HepG2 (cell line): ENCODE measurements at regions not wholly inside any gene's neighbourhood (a gene's known extent, or its start where the extent isn't known, plus 50 kb on each side); places are given as distances from the start of the nearest gene placed in this dataset.

Experiments
- EZH2 ChIP-seq: conservative IDR thresholded peaks from 2 replicates; pipeline ENCODE4 v1.6.1; 2012; ENCODE audit warnings: mild to moderate bottlenecking, low read depth, low read length, moderate library complexity
- HOXA9 ChIP-seq: sonication (generic); formaldehyde crosslinking; IDR thresholded peaks from 2 replicates; pipeline ENCODE4 v1.8.1; 2022; ENCODE audit warnings: missing genetic modification reagents, mild to moderate bottlenecking, moderate library complexity, borderline replicate concordance
- PCBP2 ChIP-seq: fragments of 200-400 bp; formaldehyde crosslinking; optimal IDR thresholded peaks from 2 replicates; pipeline ENCODE3; 2018; ENCODE audit warnings: low read length, low read depth; ENCODE audit not compliant: poor library complexity, severe bottlenecking

DNA sequence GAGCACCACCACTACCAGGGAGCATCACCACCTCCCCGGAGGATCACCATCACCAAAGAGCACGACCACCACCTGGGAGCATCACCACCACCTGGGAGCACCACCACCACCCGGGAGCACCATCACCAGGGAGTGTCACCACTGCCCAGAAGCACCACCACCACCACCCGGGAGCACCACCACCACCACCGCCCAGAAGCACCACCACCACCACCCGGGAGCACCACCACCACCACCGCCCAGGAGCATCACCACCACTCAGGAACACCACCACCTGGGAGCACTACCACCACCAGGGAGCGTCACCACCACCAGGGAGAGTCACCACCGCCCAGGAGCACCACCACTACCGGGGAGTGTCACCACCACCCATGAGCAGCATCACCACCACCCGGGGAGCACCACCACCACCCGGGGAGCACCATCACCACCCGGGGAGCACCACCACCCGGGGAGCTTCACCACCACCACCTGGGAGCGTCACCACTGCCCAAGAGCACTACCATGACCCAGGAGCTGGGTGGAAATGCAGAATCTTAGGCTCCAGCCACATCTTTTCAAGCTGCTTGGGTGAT, 237.3 kb downstream of the SOD2 start:
- TF ChIP-seq EZH2: no peak
- TF ChIP-seq HOXA9 (CRISPR knock-in tag): no peak
- TF ChIP-seq PCBP2: no peak
